ACC112 (cell line): ENCODE measurements at regions not wholly inside any gene's neighbourhood (a gene's known extent, or its start where the extent isn't known, plus 50 kb on each side); places are given as distances from the start of the nearest gene placed in this dataset.

Source experiments
- H2AFZ ChIP-seq: fragments of 200-600 bp; sonication (generic); one replicate; pipeline ENCODE4 v1.6.0; 2017; ENCODE audit warnings: antibody characterized with exemption, low read length; ENCODE audit not compliant: unreplicated experiment
- H3K27ac ChIP-seq: fragments of 200-600 bp; sonication (generic); 2 replicates; pipeline ENCODE4 v1.5.1; 2014; ENCODE audit warnings: low read depth, mild to moderate bottlenecking, antibody characterized with exemption, low read length, moderate library complexity
- H3K27me3 ChIP-seq: fragments of 200-600 bp; sonication (generic); 2 replicates; pipeline ENCODE4 v1.6.1; 2014; ENCODE audit warnings: mild to moderate bottlenecking, antibody characterized with exemption, low read length, moderate library complexity, mixed read lengths; ENCODE audit not compliant: insufficient read depth
- H3K36me3 ChIP-seq: fragments of 200-600 bp; sonication (generic); 2 replicates; pipeline ENCODE4 v1.6.1; 2016; ENCODE audit warnings: mild to moderate bottlenecking, antibody characterized with exemption, low read length, moderate library complexity, mixed read lengths; ENCODE audit not compliant: insufficient read depth
- H3K4me1 ChIP-seq: fragments of 200-600 bp; sonication (generic); one replicate; pipeline ENCODE4 v1.6.1; 2016; ENCODE audit warnings: low read length, mixed read lengths; ENCODE audit not compliant: insufficient read depth, unreplicated experiment, control insufficient read depth
- H3K4me3 ChIP-seq: fragments of 200-600 bp; sonication (generic); 2 replicates; pipeline ENCODE4 v1.5.1; 2014; ENCODE audit warnings: mild to moderate bottlenecking, low read depth, low read length
- H3K79me2 ChIP-seq: fragments of 200-600 bp; sonication (generic); one replicate; pipeline ENCODE4 v1.6.0; 2016; ENCODE audit warnings: low read length; ENCODE audit not compliant: control insufficient read depth, unreplicated experiment, insufficient read depth

DNA sequence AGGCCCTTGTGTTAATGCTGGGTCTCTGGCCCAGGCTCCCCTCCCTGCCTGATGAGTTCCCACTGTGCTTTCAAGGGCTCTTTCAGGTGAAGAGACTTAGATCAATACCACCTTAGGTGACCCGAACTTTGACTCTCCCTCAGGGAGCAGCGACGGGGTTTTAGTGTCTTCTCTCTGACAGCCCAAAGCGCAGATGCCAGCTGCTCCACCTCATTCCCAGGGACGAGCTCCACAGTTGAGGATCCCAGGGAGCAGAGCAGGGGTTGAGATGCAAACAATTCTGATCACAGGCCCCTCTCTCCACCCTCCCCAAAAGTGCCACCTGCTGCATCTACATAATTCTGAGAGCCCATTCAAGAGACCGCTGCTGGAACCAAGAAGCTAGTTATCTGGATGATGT, 265.1 kb downstream of the TJP1 start:
- H3K4me1 ChIP-seq = peaks cover 8% of the 10 kb centered on the region
- H3K36me3 ChIP-seq = no peaks in the 10 kb centered on the region
- no peak overlapping the region for H2AFZ ChIP-seq
- no peaks in the 10 kb centered on the region for H3K79me2 ChIP-seq
- H3K27ac ChIP-seq = no peak overlapping the region
- H3K27me3 ChIP-seq = peaks cover 56% of the 10 kb centered on the region
- no peak overlapping the region for H3K4me3 ChIP-seq

DNA sequence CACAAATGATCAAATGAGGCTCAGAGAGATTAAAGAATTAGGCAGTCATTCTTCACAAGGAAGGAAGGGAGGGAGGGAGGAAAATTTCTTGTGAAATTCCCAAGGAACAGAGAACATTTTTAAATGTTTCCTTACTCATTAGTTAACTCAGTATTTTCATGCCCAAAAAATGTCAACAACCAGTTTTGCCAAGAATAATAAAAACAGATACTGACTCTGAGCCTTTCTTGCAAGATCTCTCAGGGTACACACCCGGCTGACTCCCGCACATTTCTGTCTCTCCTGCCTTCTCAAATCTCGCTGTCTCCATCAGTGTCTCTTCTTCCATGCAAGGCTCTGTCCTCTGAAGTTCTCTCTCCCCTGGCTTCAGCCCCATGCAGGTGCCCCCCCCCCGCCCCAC, 265.9 kb downstream of the TJP1 start:
- Histone ChIP-seq H3K27ac (no peak overlapping the region), H3K36me3 (no peaks in the 10 kb centered on the region), H3K4me1 (peaks cover 8% of the 10 kb centered on the region), H2AFZ (no peak overlapping the region), H3K79me2 (no peaks in the 10 kb centered on the region), H3K4me3 (no peak overlapping the region), H3K27me3 (peaks cover 58% of the 10 kb centered on the region)

DNA sequence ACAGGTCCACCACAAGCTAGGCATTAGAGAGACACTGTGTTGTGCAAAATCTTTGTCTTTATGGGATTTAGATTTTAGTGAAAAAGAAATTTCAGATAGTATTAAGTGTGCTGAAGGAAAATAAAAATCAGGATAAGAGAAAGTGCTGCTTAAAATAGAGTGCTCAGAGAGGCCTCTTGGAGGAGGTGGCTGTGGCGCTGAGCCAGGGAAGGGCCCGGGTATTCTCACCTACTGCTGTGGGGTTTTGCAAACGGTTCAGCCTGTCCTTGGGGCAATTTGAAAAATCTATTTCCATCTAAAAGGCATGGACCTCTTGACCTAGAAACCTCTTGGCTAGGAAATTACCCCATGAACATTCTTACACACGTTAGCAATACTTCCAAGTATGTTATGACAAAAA, 267.7 kb downstream of the TJP1 start:
- peaks cover 8% of the 10 kb centered on the region for H3K4me1 ChIP-seq
- H3K27me3 ChIP-seq = peaks cover 60% of the 10 kb centered on the region
- no peak overlapping the region for H3K27ac ChIP-seq
- no peaks in the 10 kb centered on the region for H3K79me2 ChIP-seq
- no peak overlapping the region for H2AFZ ChIP-seq
- H3K4me3 ChIP-seq = no peak overlapping the region
- no peaks in the 10 kb centered on the region for H3K36me3 ChIP-seq

DNA sequence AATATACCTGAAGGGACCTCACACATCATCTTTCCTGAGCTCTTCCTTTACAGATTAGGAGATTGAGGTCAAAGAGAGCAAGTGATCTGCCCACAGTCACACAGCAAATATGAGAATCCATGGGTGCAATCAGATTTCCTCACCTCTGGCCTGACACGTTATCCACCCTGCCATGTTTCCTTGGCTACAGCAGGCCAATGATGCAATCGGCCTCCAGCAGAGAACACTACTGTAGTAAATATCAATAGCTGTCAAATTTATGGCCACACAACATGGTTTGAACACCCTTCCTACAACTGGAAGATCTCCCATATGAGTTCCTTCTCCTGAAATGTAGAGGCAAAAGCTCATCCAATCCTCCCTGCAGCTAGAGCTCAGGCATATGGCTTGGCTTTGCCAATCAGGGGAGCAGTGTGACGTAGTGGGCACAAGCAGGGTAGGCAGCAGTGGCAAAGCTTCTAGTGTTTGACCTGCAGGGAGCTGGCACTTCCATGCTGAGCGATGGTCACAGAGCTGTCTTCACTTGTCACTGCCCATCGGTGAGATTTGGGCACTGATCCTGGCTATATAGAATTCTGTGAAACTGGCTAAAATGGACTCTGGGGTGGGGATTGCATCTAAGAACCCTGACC, 271.3 kb downstream of the TJP1 start:
- no peak overlapping the region for H2AFZ ChIP-seq
- no peaks in the 10 kb centered on the region for H3K36me3 ChIP-seq
- peaks cover 64% of the 10 kb centered on the region for H3K27me3 ChIP-seq
- H3K4me3 ChIP-seq = no peak overlapping the region
- no peaks in the 10 kb centered on the region for H3K79me2 ChIP-seq
- no peak overlapping the region for H3K27ac ChIP-seq
- H3K4me1 ChIP-seq = peaks cover under 1% of the 10 kb centered on the region

DNA sequence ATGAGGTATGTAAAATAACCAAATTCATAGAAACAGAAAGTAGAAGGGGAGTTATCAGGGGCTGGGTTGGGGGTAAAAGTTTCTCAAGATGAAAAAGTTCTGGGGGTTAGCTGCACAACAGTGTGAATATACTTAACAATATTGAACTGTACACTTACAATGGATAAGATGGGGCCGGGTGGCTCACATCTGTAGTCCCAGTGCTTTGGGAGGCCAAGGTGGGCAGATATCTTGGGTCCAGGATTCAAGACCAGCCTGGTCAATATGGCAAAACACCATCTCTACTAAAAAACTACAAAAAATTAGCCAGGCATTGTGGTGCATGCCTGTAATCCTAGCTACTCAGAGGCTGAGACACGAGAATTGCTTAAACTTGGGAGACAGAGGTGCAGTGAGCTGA, 274.3 kb downstream of the TJP1 start:
- no peaks in the 10 kb centered on the region for H3K79me2 ChIP-seq

DNA sequence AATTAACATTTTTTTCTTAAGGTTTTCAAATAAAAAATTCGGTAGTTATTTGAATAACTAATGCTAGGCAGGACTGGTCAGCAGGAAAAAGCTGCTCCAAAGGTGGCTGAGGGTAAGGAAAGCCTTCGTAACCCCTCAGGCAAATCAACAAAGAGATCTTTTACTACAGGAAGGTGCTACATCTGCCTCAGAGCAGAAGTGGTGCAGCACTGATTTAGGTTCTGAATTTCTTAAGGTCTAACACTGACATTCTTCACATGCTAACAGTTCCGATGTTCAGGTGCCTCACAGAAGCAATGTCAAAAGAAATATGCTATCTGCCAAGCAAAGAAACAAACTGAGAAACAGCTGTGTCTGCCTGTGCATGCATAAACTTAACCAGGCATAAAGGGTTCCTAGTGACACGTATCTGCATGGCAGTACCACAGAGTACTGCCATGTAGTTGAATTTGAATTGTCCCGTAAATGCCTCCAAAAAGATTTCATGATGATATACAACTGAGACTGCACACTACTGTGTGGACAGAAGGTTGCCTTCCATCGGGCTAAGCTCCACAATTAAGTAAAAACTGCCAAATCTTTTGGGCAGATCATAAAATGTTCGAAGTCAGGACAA, 275.0 kb upstream of the NSMCE3 start:
- Histone ChIP-seq H3K79me2 (no peaks in the 10 kb centered on the region), H3K27ac (no peak overlapping the region), H3K27me3 (peaks cover 73% of the 10 kb centered on the region), H3K4me1 (no peaks in the 10 kb centered on the region), H3K36me3 (no peaks in the 10 kb centered on the region), H2AFZ (no peak overlapping the region), H3K4me3 (no peak overlapping the region)

More for the DNA sequence above, 274.3 kb downstream of the TJP1 start:
- Histone ChIP-seq H3K4me3 (no peak overlapping the region), H3K27me3 (peaks cover 77% of the 10 kb centered on the region), H3K36me3 (no peaks in the 10 kb centered on the region), H2AFZ (no peak overlapping the region), H3K27ac (no peak overlapping the region), H3K4me1 (no peaks in the 10 kb centered on the region)

DNA sequence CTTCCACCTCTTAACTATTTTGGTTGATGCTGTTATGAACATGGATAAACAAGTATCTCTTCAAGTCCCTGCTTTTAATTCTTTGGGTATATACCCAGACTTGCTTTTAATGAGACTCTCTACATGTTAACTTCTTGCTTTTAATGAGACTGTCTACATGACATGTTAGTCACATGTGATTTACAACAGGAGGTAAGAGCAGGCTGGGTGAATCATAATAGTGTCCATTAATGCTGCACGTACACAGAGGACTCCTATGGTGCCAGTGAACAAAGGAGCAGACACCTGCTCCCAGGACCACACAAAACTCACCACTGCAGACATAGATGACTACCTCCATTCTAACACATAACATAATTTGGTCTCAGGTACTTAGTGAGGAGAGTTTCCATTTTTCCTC, 273.4 kb upstream of the NSMCE3 start:
- Histone ChIP-seq H3K27me3 (peaks cover 64% of the 10 kb centered on the region), H3K4me3 (no peak overlapping the region), H3K36me3 (no peaks in the 10 kb centered on the region), H3K4me1 (no peaks in the 10 kb centered on the region), H2AFZ (no peak overlapping the region), H3K27ac (no peak overlapping the region), H3K79me2 (no peaks in the 10 kb centered on the region)

DNA sequence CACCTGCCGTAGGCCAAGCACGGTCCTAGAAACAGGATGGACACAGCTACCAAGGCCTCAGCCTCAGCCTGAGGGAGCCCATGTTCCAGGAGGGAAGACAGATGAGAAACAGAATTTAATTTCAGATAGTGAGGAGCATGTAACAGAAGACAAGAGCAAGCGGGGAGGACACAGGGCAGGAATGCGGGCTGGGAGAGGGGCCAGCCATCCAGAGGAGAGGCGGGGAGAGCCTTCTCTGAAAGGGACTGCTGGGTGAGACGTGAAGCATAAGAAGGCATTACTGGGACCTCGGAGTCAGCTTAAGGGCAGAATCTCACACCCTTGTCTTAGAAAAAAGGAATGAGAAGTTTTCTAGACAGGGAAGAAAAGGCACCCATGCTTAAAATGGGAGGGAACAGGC, 271.7 kb upstream of the NSMCE3 start:
- H3K36me3 ChIP-seq = no peaks in the 10 kb centered on the region
- H3K79me2 ChIP-seq = no peaks in the 10 kb centered on the region
- H3K4me3 ChIP-seq = no peak overlapping the region
- no peaks in the 10 kb centered on the region for H3K4me1 ChIP-seq
- no peak overlapping the region for H2AFZ ChIP-seq
- peaks cover 72% of the 10 kb centered on the region for H3K27me3 ChIP-seq
- H3K27ac ChIP-seq = no peak overlapping the region

DNA sequence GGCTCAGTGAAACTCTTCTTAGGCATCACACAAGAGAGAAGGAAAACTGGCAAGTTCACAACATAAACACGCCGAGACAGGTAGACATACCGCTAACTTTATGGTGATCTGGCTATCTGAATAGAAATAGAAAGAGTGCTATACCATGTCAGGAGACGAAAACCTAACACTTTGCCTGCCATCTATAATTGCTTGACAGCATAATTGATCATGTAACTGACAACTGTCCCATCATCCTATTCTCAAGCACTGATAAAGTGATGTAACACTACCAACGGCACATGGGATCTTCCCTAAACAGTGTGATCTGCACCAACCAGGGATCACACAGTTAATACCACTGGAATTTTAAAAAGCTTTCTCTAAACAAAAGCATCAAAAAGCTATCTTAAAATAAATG, 270.9 kb upstream of the NSMCE3 start:
- H3K4me1 ChIP-seq = no peaks in the 10 kb centered on the region
- peaks cover 70% of the 10 kb centered on the region for H3K27me3 ChIP-seq
- no peaks in the 10 kb centered on the region for H3K36me3 ChIP-seq
- H2AFZ ChIP-seq = no peak overlapping the region
- no peaks in the 10 kb centered on the region for H3K79me2 ChIP-seq
- no peak overlapping the region for H3K4me3 ChIP-seq
- no peak overlapping the region for H3K27ac ChIP-seq

DNA sequence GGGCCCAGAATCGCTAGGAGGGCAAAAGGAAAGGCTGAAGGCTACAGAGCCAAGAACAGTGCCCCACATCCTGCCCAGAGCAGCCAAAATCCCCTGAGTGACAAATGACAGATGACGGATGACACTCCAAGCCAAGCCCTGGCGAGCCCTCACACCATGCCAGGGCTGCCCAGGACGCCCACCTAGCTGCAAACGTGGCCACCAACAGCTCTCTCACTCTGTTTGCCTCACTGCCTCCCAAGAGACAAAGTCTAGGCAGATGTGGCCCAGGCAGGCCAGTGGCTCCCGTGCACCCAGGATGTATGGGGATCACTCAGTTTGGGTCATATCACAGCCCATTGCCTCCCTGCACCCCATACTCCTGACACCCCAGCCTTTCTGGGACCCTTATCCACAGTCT, 270.1 kb upstream of the NSMCE3 start:
- no peaks in the 10 kb centered on the region for H3K79me2 ChIP-seq
- H3K27ac ChIP-seq = no peak overlapping the region
- H3K27me3 ChIP-seq = peaks cover 63% of the 10 kb centered on the region
- H2AFZ ChIP-seq = no peak overlapping the region
- H3K36me3 ChIP-seq = no peaks in the 10 kb centered on the region
- no peaks in the 10 kb centered on the region for H3K4me1 ChIP-seq
- no peak overlapping the region for H3K4me3 ChIP-seq

DNA sequence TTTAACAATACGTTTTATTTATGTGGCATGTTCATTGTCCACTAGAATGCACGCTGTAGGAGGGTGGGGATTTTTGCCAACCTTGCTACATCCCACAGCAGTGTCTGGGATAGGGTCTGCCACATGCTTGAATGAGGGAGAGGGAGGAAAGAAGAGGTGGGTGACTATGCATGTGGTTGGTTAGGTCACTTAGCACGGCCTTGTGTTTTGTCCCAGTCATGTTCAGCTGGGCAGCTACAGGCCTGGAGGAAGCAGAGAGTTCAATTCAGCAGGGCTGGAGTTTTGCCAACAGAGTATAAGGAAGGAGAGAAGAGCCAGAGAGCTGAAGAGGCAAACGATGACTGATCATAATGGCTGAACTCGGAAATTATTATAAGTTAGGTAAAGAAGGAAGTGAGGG, 268.4 kb upstream of the NSMCE3 start:
- Histone ChIP-seq H3K36me3 (no peaks in the 10 kb centered on the region), H3K27me3 (peaks cover 60% of the 10 kb centered on the region), H3K4me3 (no peak overlapping the region), H2AFZ (no peak overlapping the region), H3K79me2 (no peaks in the 10 kb centered on the region), H3K27ac (no peak overlapping the region), H3K4me1 (no peaks in the 10 kb centered on the region)
